Astrocyte (in vitro differentiated cells and primary cell): ENCODE measurements at regions not wholly inside any gene's neighbourhood (a gene's known extent, or its start where the extent isn't known, plus 50 kb on each side); places are given as distances from the start of the nearest gene placed in this dataset.

Source experiments
- CTCF ChIP-seq: IDR thresholded peaks from 2 replicates; pipeline ENCODE4 v1.5.1; 2011; ENCODE audit warnings: low read depth, mild to moderate bottlenecking, inconsistent platforms, low read length, moderate library complexity; ENCODE audit not compliant: insufficient read depth
- EZH2 ChIP-seq: IDR thresholded peaks from 2 replicates; pipeline ENCODE4 v1.6.1; 2012; ENCODE audit warnings: mild to moderate bottlenecking, low read length, inconsistent platforms; ENCODE audit not compliant: insufficient read depth

DNA sequence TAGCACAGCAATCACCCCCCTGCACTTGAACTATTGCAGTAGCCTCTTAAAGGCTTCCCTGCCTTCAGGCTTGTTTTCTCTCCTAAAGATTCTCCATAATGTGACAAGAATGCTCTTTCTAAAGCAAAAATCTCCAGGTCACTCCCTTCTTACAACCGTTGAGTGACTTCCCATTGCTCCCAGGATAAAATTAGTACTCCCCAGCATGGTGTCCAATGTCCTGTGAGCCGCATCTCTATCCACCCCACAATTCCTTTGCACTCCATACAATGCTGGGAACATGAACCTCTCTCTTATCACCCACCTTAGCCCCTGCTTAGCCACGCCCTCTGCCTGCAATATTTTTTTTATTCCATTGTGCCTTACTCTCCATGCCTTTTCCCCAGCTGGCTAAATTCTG lies 85.7 kb upstream of the SHISA3 start:
- TF ChIP-seq EZH2 (no peak), CTCF (no peak)
